Fibroblast of lung (primary cell): ENCODE measurements at regions not wholly inside any gene's neighbourhood (a gene's known extent, or its start where the extent isn't known, plus 50 kb on each side); places are given as distances from the start of the nearest gene placed in this dataset.

Source experiments
- DNase-seq, 2 donors: peaks; one replicate each; pipeline versions ENCODE4 v3.0.0 to v3.0.0-alpha.2; 2010; ENCODE audit warnings: low read depth in 2 of 2
- H2AFZ ChIP-seq: 2 replicates; pipeline ENCODE4 v1.5.1; 2012; ENCODE audit warnings: low read length, control low read depth, inconsistent platforms
- H3K27ac ChIP-seq: 2 replicates; pipeline ENCODE4 v1.5.1; 2011; ENCODE audit warnings: low read length, control low read depth; ENCODE audit not compliant: insufficient read depth
- H3K27me3 ChIP-seq: 2 replicates; pipeline ENCODE4 v1.5.1; 2011; ENCODE audit warnings: mild to moderate bottlenecking, low read length; ENCODE audit not compliant: control insufficient read depth, insufficient read depth
- H3K36me3 ChIP-seq: 2 replicates; pipeline ENCODE4 v1.5.1; 2011; ENCODE audit warnings: low read length; ENCODE audit not compliant: control insufficient read depth, insufficient read depth
- H3K4me1 ChIP-seq: 2 replicates; pipeline ENCODE4 v1.5.1; 2011; ENCODE audit warnings: low read length; ENCODE audit not compliant: control insufficient read depth, insufficient read depth; ENCODE audit errors: extremely low read depth
- H3K4me2 ChIP-seq: 2 replicates; pipeline ENCODE4 v1.5.1; 2011; ENCODE audit warnings: low read length, control low read depth; ENCODE audit not compliant: insufficient read depth; ENCODE audit errors: extremely low read depth
- H3K4me3 ChIP-seq, 4 experiments: fragments of 200-600 bp in 1 of 4; sonication (generic) in 1 of 4; replicated peaks in 1 of 4; 2 replicates each; pipeline ENCODE4 v1.5.1; 2011 to 2016; ENCODE audit warnings: low read length in 4 of 4, low read depth in 3 of 4, mild to moderate bottlenecking in 3 of 4, control low read depth in 2 of 4, inconsistent platforms in 1 of 4, mixed read lengths in 1 of 4; ENCODE audit not compliant: insufficient read depth in 1 of 4; ENCODE audit errors: control extremely low read depth in 1 of 4
- H3K79me2 ChIP-seq: 2 replicates; pipeline ENCODE4 v1.5.1; 2012; ENCODE audit warnings: mild to moderate bottlenecking, low read length, inconsistent platforms; ENCODE audit not compliant: control insufficient read depth, insufficient read depth
- H3K9ac ChIP-seq: 2 replicates; pipeline ENCODE4 v1.5.1; 2011; ENCODE audit warnings: mild to moderate bottlenecking, low read length, control low read depth; ENCODE audit not compliant: insufficient read depth
- H3K9me3 ChIP-seq: 2 replicates; pipeline ENCODE4 v1.5.1; 2012; ENCODE audit warnings: low read depth, low read length; ENCODE audit not compliant: control insufficient read depth, insufficient read depth
- H4K20me1 ChIP-seq: 2 replicates; pipeline ENCODE4 v1.5.1; 2011; ENCODE audit warnings: low read length; ENCODE audit not compliant: control insufficient read depth, insufficient read depth; ENCODE audit errors: extremely low read depth
- EZH2 ChIP-seq: IDR thresholded peaks from 2 replicates; pipeline ENCODE4 v1.5.1; 2012; ENCODE audit warnings: low read length, control low read depth, mild to moderate bottlenecking; ENCODE audit errors: missing control alignments
- TF ChIP-seq, protein P1 (sequence below), 2 donors: IDR thresholded peaks in 1 of 2; conservative IDR thresholded peaks in 1 of 2; 1 replicate in 1 of 2; 2 replicates in 1 of 2; pipeline ENCODE4 v1.5.1; 2011 to 2012; ENCODE audit warnings: low read length in 2 of 2, control low read depth in 1 of 2, inconsistent platforms in 1 of 2, low read depth in 1 of 2, mild to moderate bottlenecking in 1 of 2

DNA sequence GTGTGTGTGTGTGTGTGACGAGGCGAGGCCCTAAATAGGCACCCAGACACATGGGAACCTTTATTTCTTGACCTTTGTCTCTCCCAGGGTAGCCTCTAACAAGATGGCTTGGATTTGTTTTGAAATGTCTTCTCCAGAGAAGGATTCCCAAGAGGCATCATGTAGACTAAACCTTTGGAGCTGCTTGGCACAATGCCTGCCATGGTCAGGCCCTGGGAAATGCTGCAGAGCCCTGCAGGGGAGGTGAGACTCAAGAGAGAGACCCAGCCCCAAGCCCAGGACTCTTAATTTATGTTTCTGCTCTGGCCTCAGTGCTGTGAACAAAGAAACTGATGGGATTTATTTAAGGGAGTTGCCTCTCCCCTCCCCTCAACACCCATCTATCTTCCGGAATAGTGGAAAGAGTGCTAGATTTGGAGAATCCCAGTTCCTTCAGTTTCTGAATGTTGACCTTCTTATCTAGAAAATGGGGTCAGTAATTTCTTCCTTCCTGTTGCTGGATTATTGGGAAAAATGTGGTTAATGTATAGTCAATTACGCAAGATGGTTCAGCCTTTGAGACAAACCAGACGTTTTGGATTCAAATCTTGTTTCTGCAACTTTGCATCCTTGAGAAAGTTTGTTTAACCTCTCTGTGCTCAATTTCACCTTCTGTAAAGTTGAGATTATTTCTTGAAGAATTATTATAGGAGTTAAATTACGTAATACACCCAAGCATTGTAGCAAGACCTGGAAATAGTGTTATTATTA, 434.8 kb downstream of the MAFB start:
- H2AFZ ChIP-seq: no peak overlapping the region
- no peak overlapping the region for H3K4me2 ChIP-seq
- H3K36me3 ChIP-seq: no peaks in the 10 kb centered on the region
- TF ChIP-seq, protein P1, sequence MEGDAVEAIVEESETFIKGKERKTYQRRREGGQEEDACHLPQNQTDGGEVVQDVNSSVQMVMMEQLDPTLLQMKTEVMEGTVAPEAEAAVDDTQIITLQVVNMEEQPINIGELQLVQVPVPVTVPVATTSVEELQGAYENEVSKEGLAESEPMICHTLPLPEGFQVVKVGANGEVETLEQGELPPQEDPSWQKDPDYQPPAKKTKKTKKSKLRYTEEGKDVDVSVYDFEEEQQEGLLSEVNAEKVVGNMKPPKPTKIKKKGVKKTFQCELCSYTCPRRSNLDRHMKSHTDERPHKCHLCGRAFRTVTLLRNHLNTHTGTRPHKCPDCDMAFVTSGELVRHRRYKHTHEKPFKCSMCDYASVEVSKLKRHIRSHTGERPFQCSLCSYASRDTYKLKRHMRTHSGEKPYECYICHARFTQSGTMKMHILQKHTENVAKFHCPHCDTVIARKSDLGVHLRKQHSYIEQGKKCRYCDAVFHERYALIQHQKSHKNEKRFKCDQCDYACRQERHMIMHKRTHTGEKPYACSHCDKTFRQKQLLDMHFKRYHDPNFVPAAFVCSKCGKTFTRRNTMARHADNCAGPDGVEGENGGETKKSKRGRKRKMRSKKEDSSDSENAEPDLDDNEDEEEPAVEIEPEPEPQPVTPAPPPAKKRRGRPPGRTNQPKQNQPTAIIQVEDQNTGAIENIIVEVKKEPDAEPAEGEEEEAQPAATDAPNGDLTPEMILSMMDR (conservative IDR thresholded peaks at IDR 0.05 in 1 of 2, IDR thresholded peaks at IDR 0.05 in 1 of 2; ENCODE audit: low read depth in 1 of 2, low read length in 2 of 2): no peak
- no peak for TF ChIP-seq EZH2
- H3K4me3 ChIP-seq: no peak overlapping the region
- H3K4me1 ChIP-seq: no peaks in the 10 kb centered on the region
- no peaks in the 10 kb centered on the region for H3K9me3 ChIP-seq
- no peaks in the 10 kb centered on the region for H3K27me3 ChIP-seq
- no peak overlapping the region for H3K9ac ChIP-seq
- peak in 1 of 2 donors; percentile 17 for DNase-seq
- no peaks in the 10 kb centered on the region for H4K20me1 ChIP-seq
- no peak overlapping the region for H3K27ac ChIP-seq
- H3K79me2 ChIP-seq: no peaks in the 10 kb centered on the region

DNA sequence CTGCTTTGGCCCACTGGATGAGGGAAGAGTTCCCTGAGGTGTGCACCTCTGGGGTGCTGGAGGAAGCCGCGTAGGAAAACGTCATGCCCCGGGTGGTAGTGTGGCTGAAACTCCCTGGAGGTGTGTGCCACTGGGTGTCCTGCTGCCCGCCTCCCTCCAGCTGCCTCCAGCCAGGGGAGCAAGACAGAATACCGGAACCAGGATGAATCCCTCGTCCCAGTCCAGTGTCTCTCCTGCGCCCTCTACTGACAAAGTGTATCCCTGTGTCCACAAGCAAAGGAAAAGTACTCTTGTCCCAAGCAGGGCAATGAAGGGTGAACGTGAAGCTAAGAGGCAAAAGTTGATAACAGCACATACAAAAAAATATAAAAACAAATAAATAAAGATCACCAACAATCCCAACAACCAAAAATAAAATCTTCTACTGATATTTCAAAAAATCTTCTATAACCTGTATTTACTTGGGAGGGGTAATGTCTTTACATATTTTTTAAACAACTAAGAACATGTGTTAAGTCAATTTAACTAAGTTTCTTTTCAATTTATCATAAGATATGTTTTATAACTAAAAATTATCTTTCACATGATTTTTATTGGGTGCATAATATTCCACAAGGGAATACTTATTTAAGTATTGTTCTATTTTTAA, 437.6 kb downstream of the MAFB start:
- DNase-seq: peak in 1 of 2 donors; percentile 36
- Histone ChIP-seq H3K27me3 (no peaks in the 10 kb centered on the region), H3K9me3 (no peaks in the 10 kb centered on the region), H3K9ac (no peak overlapping the region), H3K4me2 (no peak overlapping the region), H3K4me1 (no peaks in the 10 kb centered on the region), H3K4me3 (no peak overlapping the region), H3K27ac (no peak overlapping the region), H4K20me1 (no peaks in the 10 kb centered on the region), H2AFZ (no peak overlapping the region), H3K79me2 (no peaks in the 10 kb centered on the region), H3K36me3 (no peaks in the 10 kb centered on the region)
- TF ChIP-seq EZH2: no peak
- TF ChIP-seq, protein P1 (conservative IDR thresholded peaks at IDR 0.05 in 1 of 2, IDR thresholded peaks at IDR 0.05 in 1 of 2; ENCODE audit: low read depth in 1 of 2, low read length in 2 of 2): peak; percentile 54 to 61

DNA sequence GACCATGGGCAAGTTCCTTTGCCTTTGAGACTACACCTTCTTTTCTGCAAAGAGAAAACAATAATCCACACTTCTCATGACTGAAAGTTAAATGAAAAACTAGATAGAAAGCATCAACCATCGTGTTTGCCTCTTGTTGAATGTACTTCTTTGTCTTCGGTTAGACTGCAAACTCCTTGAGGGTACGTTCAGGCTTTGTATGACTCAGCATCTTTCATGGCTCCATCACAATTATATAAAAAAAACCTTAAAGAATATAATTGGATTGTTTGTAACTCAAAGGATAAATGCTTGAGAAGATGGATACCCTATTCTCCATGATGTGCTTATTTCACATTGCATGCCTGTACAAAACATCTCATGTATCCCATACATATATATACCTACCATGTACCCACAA, 439.2 kb downstream of the MAFB start:
- Histone ChIP-seq H3K79me2 (no peaks in the 10 kb centered on the region), H3K9ac (no peak overlapping the region), H3K9me3 (no peaks in the 10 kb centered on the region), H3K27me3 (no peaks in the 10 kb centered on the region), H4K20me1 (no peaks in the 10 kb centered on the region), H3K4me2 (no peak overlapping the region), H3K4me1 (no peaks in the 10 kb centered on the region), H3K27ac (no peak overlapping the region), H3K4me3 (no peak overlapping the region), H2AFZ (no peak overlapping the region), H3K36me3 (no peaks in the 10 kb centered on the region)
- DNase-seq: no peak
- TF ChIP-seq, protein P1 (conservative IDR thresholded peaks at IDR 0.05 in 1 of 2, IDR thresholded peaks at IDR 0.05 in 1 of 2; ENCODE audit: low read depth in 1 of 2, low read length in 2 of 2): no peak
- no peak for TF ChIP-seq EZH2
